ENCODE measurements at regions not wholly inside any gene's neighbourhood (a gene's known extent, or its start where the extent isn't known, plus 50 kb on each side); places are given as distances from the start of the nearest gene placed in this dataset.

- Histone ChIP-seq H3K27ac (no peak overlapping the region), H3K4me3 (no peak overlapping the region), H3K4me1 (no peaks in the 10 kb centered on the region), H3K9me3 (no peaks in the 10 kb centered on the region), H3K36me3 (no peaks in the 10 kb centered on the region), H3K27me3 (no peaks in the 10 kb centered on the region)
- ATAC-seq (no peak), DNase-seq (no peak)
- TF ChIP-seq CTCF (IDR thresholded peaks at IDR 0.05): no peak
- intact Hi-C loops (cut with DNase I): no loop called here
These were observed 284.1 kb downstream of the SLC4A3 start for GRCh38 chr2:219911541-219911940.

GRCh38 chr2:219912491-219912921, 285.1 kb downstream of the SLC4A3 start:
- no peaks in the 10 kb centered on the region for H3K4me1 ChIP-seq
- intact Hi-C loops (cut with DNase I): no loop called here
- H3K9me3 ChIP-seq: no peaks in the 10 kb centered on the region
- ATAC-seq (no peak), DNase-seq (no peak)
- H3K27ac ChIP-seq: no peak overlapping the region
- H3K36me3 ChIP-seq: no peaks in the 10 kb centered on the region
- TF ChIP-seq CTCF (IDR thresholded peaks at IDR 0.05): no peak
- H3K27me3 ChIP-seq: no peaks in the 10 kb centered on the region
- no peak overlapping the region for H3K4me3 ChIP-seq

- TF ChIP-seq CTCF (IDR thresholded peaks at IDR 0.05): no peak
- DNase-seq: no peak
These were observed 287.1 kb downstream of the SLC4A3 start for GRCh38 chr2:219914577-219914976.

GRCh38 chr2:219916281-219916680, 288.9 kb downstream of the SLC4A3 start:
- Histone ChIP-seq H3K4me3 (no peak overlapping the region), H3K27ac (no peak overlapping the region), H3K27me3 (no peaks in the 10 kb centered on the region), H3K36me3 (no peaks in the 10 kb centered on the region), H3K9me3 (no peaks in the 10 kb centered on the region), H3K4me1 (no peaks in the 10 kb centered on the region)
- intact Hi-C loops (cut with DNase I): no loop called here
- no peak for TF ChIP-seq CTCF (IDR thresholded peaks at IDR 0.05)
- no peak for ATAC-seq
- no peak for DNase-seq

More at GRCh38 chr2:219914577-219914976, 287.1 kb downstream of the SLC4A3 start:
- ATAC-seq: no peak
- Histone ChIP-seq H3K27me3 (no peaks in the 10 kb centered on the region), H3K9me3 (no peaks in the 10 kb centered on the region), H3K4me3 (no peak overlapping the region), H3K4me1 (no peaks in the 10 kb centered on the region), H3K36me3 (no peaks in the 10 kb centered on the region), H3K27ac (no peak overlapping the region)
- intact Hi-C loops (cut with DNase I): no loop called here

- ATAC-seq: no peak
- no peak overlapping the region for H3K4me3 ChIP-seq
- H3K9me3 ChIP-seq: no peaks in the 10 kb centered on the region
- H3K36me3 ChIP-seq: no peaks in the 10 kb centered on the region
- H3K4me1 ChIP-seq: no peaks in the 10 kb centered on the region
- intact Hi-C loops (cut with DNase I): no loop called here
- no peaks in the 10 kb centered on the region for H3K27me3 ChIP-seq
- no peak overlapping the region for H3K27ac ChIP-seq
- TF ChIP-seq CTCF (IDR thresholded peaks at IDR 0.05): no peak
- DNase-seq: no peak
These were observed 289.5 kb downstream of the SLC4A3 start for GRCh38 chr2:219916726-219917440.

- Histone ChIP-seq H3K4me1 (no peaks in the 10 kb centered on the region), H3K4me3 (no peak overlapping the region), H3K27ac (no peak overlapping the region), H3K27me3 (no peaks in the 10 kb centered on the region), H3K9me3 (no peaks in the 10 kb centered on the region), H3K36me3 (no peaks in the 10 kb centered on the region)
- no peak for TF ChIP-seq CTCF (IDR thresholded peaks at IDR 0.05)
- ATAC-seq (no peak), DNase-seq (no peak)
- intact Hi-C loops (cut with DNase I): no loop called here
These were observed 290.8 kb downstream of the SLC4A3 start for GRCh38 chr2:219918254-219918653.

Measured in upper lobe of right lung (tissue), 1 donor.